Mammary epithelial cell (primary cell): ENCODE measurements at regions not wholly inside any gene's neighbourhood (a gene's known extent, or its start where the extent isn't known, plus 50 kb on each side); places are given as distances from the start of the nearest gene placed in this dataset.

Experiments
- CTCF ChIP-seq, 2 donors: IDR thresholded peaks in 1 of 2; conservative IDR thresholded peaks in 1 of 2; 2 replicates each; pipeline ENCODE4 v1.5.1; 2011 to 2012; ENCODE audit warnings: inconsistent platforms in 2 of 2, low read length in 2 of 2, mild to moderate bottlenecking in 2 of 2, control low read depth in 1 of 2, low read depth in 1 of 2; ENCODE audit not compliant: insufficient read depth in 1 of 2; ENCODE audit errors: extremely low read depth in 1 of 2
- EZH2 ChIP-seq: IDR thresholded peaks from 2 replicates; pipeline ENCODE4 v1.6.1; 2012; ENCODE audit warnings: low read length, inconsistent platforms, borderline replicate concordance

GRCh38 chr6:17210683-17211082 lies 70.5 kb upstream of the RBM24 start:
- TF ChIP-seq EZH2 (no peak), CTCF (conservative IDR thresholded peaks at IDR 0.05 in 1 of 2, IDR thresholded peaks at IDR 0.05 in 1 of 2; ENCODE audit: extremely low read depth in 1 of 2, insufficient read depth in 1 of 2, low read depth in 1 of 2, low read length in 2 of 2) (no peak)
